ENCODE measurements at regions not wholly inside any gene's neighbourhood (a gene's known extent, or its start where the extent isn't known, plus 50 kb on each side); places are given as distances from the start of the nearest gene placed in this dataset.

GRCh38 chr1:208433086-208433485 lies 188.9 kb upstream of the PLXNA2 start:
- H3K36me3 ChIP-seq (ENCODE audit: control insufficient read depth in 2 of 3, insufficient read depth in 3 of 3, low read length in 3 of 3): no peaks in the 10 kb centered on the region
- no peak for TF ChIP-seq CTCF (IDR thresholded peaks at IDR 0.05; ENCODE audit: borderline replicate concordance, extremely low read depth, insufficient read depth)
- H3K27me3 ChIP-seq (ENCODE audit: control insufficient read depth, insufficient read depth, low read length): no peaks in the 10 kb centered on the region
- intact Hi-C loops (cut with DNase I): no loop called here
- FAIRE-seq: no peak
- H3K4me1 ChIP-seq (ENCODE audit: control insufficient read depth in 2 of 3, insufficient read depth in 2 of 3, low read depth in 1 of 3, low read length in 3 of 3): no peaks in the 10 kb centered on the region
- H3K9me3 ChIP-seq (ENCODE audit: control insufficient read depth in 2 of 3, insufficient read depth in 1 of 3, low read length in 3 of 3): no peaks in the 10 kb centered on the region
- H3K4me3 ChIP-seq (ENCODE audit: low read length in 3 of 3): no peak overlapping the region
- H3K27ac ChIP-seq (ENCODE audit: low read depth in 2 of 2, low read length in 2 of 2): no peak overlapping the region
- H3K9ac ChIP-seq (ENCODE audit: low read length in 3 of 3): no peak overlapping the region
- no peak for DNase-seq

- Histone ChIP-seq H3K4me1 (ENCODE audit: control insufficient read depth in 2 of 3, insufficient read depth in 2 of 3, low read depth in 1 of 3, low read length in 3 of 3) (no peaks in the 10 kb centered on the region), H3K27me3 (ENCODE audit: control insufficient read depth, insufficient read depth, low read length) (no peaks in the 10 kb centered on the region), H3K9ac (ENCODE audit: low read length in 3 of 3) (no peak overlapping the region), H3K9me3 (ENCODE audit: control insufficient read depth in 2 of 3, insufficient read depth in 1 of 3, low read length in 3 of 3) (no peaks in the 10 kb centered on the region), H3K27ac (ENCODE audit: low read depth in 2 of 2, low read length in 2 of 2) (no peak overlapping the region), H3K4me3 (ENCODE audit: low read length in 3 of 3) (no peak overlapping the region), H3K36me3 (ENCODE audit: control insufficient read depth in 2 of 3, insufficient read depth in 3 of 3, low read length in 3 of 3) (no peaks in the 10 kb centered on the region)
- no peak for TF ChIP-seq CTCF (IDR thresholded peaks at IDR 0.05; ENCODE audit: borderline replicate concordance, extremely low read depth, insufficient read depth)
- intact Hi-C loops (cut with DNase I): no loop called here
- FAIRE-seq: no peak
- DNase-seq: no peak
Observed at GRCh38 chr1:208433971-208434370, 189.8 kb upstream of the PLXNA2 start.

GRCh38 chr1:208437401-208437800 lies 193.2 kb upstream of the PLXNA2 start:
- no peaks in the 10 kb centered on the region for H3K27me3 ChIP-seq (ENCODE audit: control insufficient read depth, insufficient read depth, low read length)
- no peak overlapping the region for H3K4me3 ChIP-seq (ENCODE audit: low read length in 3 of 3)
- no peak overlapping the region for H3K27ac ChIP-seq (ENCODE audit: low read depth in 2 of 2, low read length in 2 of 2)
- no peaks in the 10 kb centered on the region for H3K4me1 ChIP-seq (ENCODE audit: control insufficient read depth in 2 of 3, insufficient read depth in 2 of 3, low read depth in 1 of 3, low read length in 3 of 3)
- FAIRE-seq: no peak
- TF ChIP-seq CTCF (IDR thresholded peaks at IDR 0.05; ENCODE audit: borderline replicate concordance, extremely low read depth, insufficient read depth): no peak
- intact Hi-C loops (cut with DNase I): no loop called here
- H3K36me3 ChIP-seq (ENCODE audit: control insufficient read depth in 2 of 3, insufficient read depth in 3 of 3, low read length in 3 of 3): no peaks in the 10 kb centered on the region
- no peaks in the 10 kb centered on the region for H3K9me3 ChIP-seq (ENCODE audit: control insufficient read depth in 2 of 3, insufficient read depth in 1 of 3, low read length in 3 of 3)
- no peak overlapping the region for H3K9ac ChIP-seq (ENCODE audit: low read length in 3 of 3)
- no peak for DNase-seq

GRCh38 chr1:208438112-208438699 lies 194.0 kb upstream of the PLXNA2 start:
- Histone ChIP-seq H3K9ac (ENCODE audit: low read length in 3 of 3) (no peak overlapping the region), H3K36me3 (ENCODE audit: control insufficient read depth in 2 of 3, insufficient read depth in 3 of 3, low read length in 3 of 3) (no peaks in the 10 kb centered on the region), H3K4me1 (ENCODE audit: control insufficient read depth in 2 of 3, insufficient read depth in 2 of 3, low read depth in 1 of 3, low read length in 3 of 3) (no peaks in the 10 kb centered on the region), H3K27ac (ENCODE audit: low read depth in 2 of 2, low read length in 2 of 2) (no peak overlapping the region), H3K27me3 (ENCODE audit: control insufficient read depth, insufficient read depth, low read length) (no peaks in the 10 kb centered on the region), H3K4me3 (ENCODE audit: low read length in 3 of 3) (no peak overlapping the region), H3K9me3 (ENCODE audit: control insufficient read depth in 2 of 3, insufficient read depth in 1 of 3, low read length in 3 of 3) (peaks cover 0 to 4% (median 0%) of the 10 kb centered on the region in 3 donors)
- no peak for DNase-seq
- no peak for FAIRE-seq
- TF ChIP-seq CTCF (IDR thresholded peaks at IDR 0.05; ENCODE audit: borderline replicate concordance, extremely low read depth, insufficient read depth): no peak
- intact Hi-C loops (cut with DNase I): no loop called here
